Esophagus muscularis mucosa (tissue), 4 donors: ENCODE measurements at regions not wholly inside any gene's neighbourhood (a gene's known extent, or its start where the extent isn't known, plus 50 kb on each side); places are given as distances from the start of the nearest gene placed in this dataset.

Source experiments
- EP300 ChIP-seq: sonication (generic); formaldehyde crosslinking; IDR thresholded peaks from one replicate; pipeline ENCODE4 v1.6.1; 2017; ENCODE audit warnings: antibody characterized with exemption
- POLR2A ChIP-seq: fragments of 450-650 bp; IDR thresholded peaks from one replicate; pipeline ENCODE4 v1.6.1; 2017; ENCODE audit warnings: antibody characterized with exemption, moderate library complexity, mild to moderate bottlenecking, low read depth
- POLR2AphosphoS5 ChIP-seq, 2 donors: sonication (generic); formaldehyde crosslinking; IDR thresholded peaks; one replicate each; pipeline ENCODE4 v1.6.1; 2017; ENCODE audit warnings: antibody characterized with exemption in 2 of 2
- TF ChIP-seq, protein P1 (sequence below), 3 experiments: fragments of 200-600 bp in 2 of 3; fragments of 450-650 bp in 1 of 3; sonication (generic) in 2 of 3; IDR thresholded peaks; one replicate each; pipeline ENCODE4 v1.5.1; 2017 to 2019; ENCODE audit warnings: antibody characterized with exemption in 3 of 3, mild to moderate bottlenecking in 2 of 3, moderate library complexity in 1 of 3

DNA sequence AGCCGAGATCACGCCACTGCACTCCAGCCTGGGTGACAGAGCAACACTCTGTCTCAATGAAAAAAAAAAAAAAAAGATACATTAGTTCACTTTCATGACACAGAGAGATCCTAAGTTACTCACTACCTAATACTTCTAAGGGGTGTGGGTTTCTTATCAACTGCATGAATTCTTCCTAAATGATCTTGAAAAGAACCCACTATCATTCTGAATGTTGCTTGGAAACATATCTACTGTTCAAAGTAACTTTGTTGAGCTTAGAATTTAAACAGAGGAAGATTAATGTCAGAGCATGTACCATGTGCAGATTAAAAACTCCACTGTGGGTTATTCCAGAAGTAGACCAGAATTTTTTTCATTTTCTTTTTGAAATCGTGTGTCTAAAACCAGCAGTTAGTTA is 241.5 kb downstream of the LTN1 start:
- TF ChIP-seq, protein P1, sequence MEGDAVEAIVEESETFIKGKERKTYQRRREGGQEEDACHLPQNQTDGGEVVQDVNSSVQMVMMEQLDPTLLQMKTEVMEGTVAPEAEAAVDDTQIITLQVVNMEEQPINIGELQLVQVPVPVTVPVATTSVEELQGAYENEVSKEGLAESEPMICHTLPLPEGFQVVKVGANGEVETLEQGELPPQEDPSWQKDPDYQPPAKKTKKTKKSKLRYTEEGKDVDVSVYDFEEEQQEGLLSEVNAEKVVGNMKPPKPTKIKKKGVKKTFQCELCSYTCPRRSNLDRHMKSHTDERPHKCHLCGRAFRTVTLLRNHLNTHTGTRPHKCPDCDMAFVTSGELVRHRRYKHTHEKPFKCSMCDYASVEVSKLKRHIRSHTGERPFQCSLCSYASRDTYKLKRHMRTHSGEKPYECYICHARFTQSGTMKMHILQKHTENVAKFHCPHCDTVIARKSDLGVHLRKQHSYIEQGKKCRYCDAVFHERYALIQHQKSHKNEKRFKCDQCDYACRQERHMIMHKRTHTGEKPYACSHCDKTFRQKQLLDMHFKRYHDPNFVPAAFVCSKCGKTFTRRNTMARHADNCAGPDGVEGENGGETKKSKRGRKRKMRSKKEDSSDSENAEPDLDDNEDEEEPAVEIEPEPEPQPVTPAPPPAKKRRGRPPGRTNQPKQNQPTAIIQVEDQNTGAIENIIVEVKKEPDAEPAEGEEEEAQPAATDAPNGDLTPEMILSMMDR (IDR thresholded peaks at IDR 0.05), result no peak
- TF ChIP-seq POLR2A, result no peak
- TF ChIP-seq POLR2AphosphoS5 (IDR thresholded peaks at IDR 0.05), result no peak
- no peak for TF ChIP-seq EP300
